GM21786 (cell line): ENCODE measurements at regions not wholly inside any gene's neighbourhood (a gene's known extent, or its start where the extent isn't known, plus 50 kb on each side); places are given as distances from the start of the nearest gene placed in this dataset.
A peak's percentile ranks its signal among the peaks of the same experiment; 100 is the strongest.
"Not testable (repeated sequence)": the region's sequence is repeated elsewhere in the genome, so short reads cannot be mapped to it uniquely, and the experiment has no call there.

Experiments
- ATAC-seq: cut with Tn5 transposase; IDR thresholded peaks from one replicate; pipeline ENCODE4 v1.9.1; 2021; ENCODE audit not compliant: unreplicated experiment

- ATAC-seq, result no peak
These were observed 303.7 kb upstream of the USP15 start for GRCh38 chr12:61956545-61956944.

DNA sequence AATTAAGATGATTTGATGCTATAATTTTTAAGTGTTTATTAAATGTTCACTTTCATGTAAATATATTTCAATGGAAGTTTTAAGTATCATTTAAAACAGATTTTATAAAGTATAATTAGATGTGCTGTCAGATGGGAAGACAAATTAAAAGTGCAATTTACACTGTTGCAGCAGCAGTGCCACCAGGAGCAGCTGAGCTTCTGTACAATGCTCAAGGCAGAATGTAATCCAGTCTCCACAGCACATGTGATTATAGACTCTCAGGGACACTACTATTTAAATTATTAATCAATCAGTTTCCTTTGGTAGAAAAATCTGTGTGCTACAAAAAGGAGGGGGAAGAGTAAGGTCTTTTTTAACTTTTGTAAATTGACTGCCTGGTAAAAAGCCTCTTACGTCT lies 285.7 kb upstream of the USP15 start:
- no peak for ATAC-seq

DNA sequence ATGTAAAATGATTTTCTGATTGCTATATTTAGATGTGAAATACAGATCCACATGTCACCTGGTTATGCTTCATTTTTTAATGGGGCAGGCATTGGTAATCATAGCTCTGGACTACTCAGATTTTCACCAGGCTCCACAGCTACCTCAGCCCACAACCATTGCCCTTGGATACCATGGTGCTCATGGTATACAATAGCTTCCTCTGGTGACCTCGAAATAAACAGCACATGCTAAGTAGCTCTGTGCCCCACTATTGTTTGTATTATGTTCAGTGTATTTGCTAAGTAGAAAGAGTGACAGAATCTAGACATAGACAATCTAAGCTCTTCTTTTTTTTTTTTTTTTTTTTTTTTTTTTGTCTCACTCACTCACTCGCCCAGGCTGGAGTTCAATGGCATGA lies 274.4 kb upstream of the USP15 start:
- ATAC-seq, result no peak

DNA sequence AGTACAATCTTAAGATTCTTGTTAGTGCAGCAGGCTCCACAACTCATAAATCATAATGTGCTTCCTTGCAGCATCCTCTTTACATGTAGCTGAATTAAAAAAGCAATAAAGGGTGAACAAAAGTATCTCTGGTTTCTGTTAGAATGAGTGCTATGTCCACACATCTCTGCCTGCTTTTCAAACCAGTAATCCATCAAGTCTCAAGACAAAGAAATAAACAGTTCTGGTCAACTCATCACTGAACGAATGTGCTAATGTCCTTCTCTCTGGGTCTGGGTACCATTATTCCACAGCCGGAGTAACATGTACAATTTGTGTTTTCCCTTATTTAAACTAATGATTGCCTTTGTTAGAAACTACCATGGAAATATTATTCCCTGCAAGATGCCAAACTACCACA lies 273.0 kb upstream of the USP15 start:
- ATAC-seq, result no peak

DNA sequence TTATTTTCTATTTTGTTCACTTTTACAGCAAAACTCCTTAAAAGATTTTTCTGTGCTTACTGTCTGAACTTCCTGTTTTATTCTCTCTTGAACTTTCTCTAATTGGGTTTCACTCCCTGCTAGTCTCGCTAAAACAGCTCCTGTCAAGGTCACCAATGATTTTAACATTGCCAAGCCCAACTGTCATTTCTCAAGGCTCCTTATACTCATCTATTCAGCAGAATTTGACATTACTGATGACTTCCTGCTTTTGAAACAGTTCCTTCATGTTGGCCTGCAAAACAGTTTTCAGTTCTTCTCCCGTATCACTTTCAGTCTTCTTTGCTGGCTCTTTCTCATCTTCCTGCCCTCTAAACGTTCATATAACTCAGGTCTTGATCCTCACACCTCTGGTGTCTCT lies 268.5 kb upstream of the USP15 start:
- ATAC-seq, result no peak

GRCh38 chr12:61993734-61994345 lies 266.4 kb upstream of the USP15 start:
- ATAC-seq, result peak; percentile 69

DNA sequence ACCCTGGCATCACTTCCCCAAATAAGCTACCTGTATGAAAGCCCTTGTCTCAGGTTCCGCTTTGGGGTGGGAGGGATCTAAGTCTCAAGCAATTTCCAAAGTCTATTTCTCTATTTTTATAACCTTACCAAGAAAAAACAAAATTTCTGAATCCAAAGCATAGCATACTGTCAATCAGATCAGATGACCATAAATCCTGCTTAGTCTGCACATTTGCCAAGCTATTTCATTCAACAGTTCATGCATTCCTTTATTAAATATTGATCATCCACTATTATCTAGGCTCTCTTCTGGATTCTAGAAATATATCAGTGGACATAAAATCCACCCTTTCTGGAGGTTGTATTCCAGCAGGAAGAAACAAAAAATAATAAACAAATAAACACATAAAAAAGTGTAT lies 263.5 kb upstream of the USP15 start:
- ATAC-seq, result no peak

DNA sequence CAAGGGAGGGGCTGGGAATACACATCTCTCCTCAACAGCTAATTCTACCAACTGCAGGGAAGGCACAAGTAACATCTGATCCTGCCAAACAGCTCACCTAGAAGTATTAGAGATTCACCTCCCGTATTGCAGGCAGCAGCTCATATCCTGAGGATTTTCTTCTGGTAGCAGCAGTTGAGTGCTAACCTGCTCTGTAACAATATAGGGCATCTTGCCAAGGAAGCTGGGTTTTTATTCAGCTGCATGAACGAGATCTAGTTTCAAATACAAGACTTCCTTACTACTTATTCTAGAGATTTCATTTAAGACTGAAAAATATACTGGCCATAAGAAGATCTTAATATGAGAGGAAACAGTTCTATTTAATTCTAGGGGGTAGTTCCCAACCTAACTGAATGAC lies 261.4 kb upstream of the USP15 start:
- no peak for ATAC-seq

DNA sequence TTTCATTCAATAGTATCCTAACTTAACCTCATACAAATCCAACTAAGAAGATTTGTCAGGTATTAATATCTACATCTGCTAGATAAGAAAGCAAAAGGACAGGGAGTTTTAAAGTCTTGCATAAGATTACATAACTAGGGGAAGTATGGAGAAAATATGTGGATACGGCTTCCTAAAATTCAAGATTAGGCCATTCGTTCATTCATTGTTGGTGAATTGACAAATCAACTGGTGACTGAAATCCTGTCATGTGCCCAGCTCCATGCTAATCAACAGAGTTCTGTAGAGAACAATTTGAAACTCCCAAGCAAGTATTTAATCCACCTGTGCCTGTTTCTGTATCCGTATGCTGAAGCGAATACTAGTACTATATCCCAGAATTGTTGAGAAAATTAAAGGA lies 260.9 kb upstream of the USP15 start:
- ATAC-seq, result no peak

- no peak for ATAC-seq
These were observed 258.8 kb upstream of the USP15 start for GRCh38 chr12:62001424-62001823.

DNA sequence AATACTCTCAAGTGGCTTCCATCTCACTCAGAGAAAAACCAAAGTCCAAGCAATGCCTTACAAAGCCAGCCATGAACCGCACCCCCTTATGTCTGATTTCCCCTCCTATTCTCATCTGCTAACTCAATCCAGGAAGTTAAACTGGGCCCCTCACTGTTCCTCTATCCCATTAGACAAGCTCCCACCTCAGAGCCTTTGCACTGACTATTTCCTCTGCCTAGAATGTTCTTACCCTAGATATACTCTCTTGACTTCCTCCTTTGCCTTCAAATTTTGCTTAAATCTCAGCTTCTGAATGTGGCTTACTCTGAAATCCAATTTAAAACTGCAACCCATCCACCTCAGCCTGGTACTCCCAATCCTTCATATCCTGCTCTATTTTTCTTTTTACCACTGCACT lies 257.0 kb upstream of the USP15 start:
- ATAC-seq, result no peak

DNA sequence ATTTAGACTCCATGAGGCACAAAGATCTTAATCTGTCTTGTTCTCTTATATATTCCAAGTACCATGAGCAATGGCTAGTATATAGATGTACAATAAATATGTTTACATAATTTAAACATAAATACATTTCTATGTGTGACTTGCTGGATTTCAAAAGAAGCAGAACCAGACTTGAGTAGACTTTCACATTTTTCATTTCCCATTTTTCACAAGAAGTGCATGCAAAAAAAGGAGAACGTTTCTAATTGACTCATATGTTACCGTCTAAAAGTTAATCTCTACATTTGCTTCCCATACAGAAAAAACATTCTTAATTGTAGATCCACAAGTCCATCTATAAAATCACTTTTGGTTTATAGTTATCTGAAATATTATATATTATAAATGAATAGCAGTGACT lies 256.5 kb upstream of the USP15 start:
- no peak for ATAC-seq

DNA sequence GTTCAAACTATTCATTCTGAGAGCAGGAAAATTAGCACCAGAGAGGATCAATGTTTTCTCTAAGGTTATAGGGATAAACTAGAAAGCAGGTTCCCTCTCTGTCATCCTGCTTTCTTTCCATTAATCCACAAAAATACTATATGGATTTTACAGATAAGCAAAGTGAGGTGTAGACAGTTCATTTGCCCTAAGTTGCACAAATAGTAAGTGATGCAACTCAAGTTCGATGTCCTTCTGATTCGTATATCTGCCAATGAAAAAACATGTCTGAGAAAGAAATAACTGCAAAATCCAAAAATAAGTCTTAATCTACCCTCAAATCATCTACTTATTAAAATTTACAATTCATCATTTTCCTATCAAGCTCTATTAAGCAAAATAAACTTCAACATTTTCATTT lies 254.6 kb upstream of the USP15 start:
- ATAC-seq, result no peak

DNA sequence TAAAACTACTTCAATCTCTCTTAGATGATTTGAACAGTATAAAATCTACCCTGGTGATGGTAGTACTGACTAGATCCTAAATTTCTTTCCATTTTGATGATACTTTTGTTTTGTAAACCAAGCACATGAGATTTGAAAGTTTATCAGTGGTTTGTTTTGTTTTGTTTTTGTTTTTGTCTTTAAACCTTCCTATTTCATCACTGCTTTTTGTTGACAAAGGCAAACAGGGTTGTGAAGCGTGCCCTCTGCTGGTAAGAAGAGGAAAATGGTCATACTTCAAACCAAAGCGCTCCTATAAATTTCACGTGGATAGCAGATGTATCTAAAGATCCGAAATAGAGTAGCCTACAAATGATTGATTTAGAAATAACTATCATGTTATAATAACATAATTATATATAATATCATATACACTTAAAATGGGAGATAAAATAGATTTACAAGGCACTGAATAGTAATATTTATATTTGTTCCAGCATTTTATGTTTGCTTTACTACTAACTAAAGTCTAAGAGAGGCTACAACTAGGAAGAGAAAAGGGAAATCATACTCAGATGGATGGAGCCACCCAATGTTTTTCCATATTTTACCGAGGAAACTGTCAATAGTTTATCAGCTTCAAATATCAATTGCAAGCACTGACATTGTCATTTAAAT lies 254.0 kb upstream of the USP15 start:
- no peak for ATAC-seq

GRCh38 chr12:62008703-62009102 lies 251.5 kb upstream of the USP15 start:
- no peak for ATAC-seq

GRCh38 chr12:62009445-62009844 lies 250.8 kb upstream of the USP15 start:
- ATAC-seq, result no peak

GRCh38 chr12:62010331-62010906 lies 249.8 kb upstream of the USP15 start:
- not testable (repeated sequence) for ATAC-seq

DNA sequence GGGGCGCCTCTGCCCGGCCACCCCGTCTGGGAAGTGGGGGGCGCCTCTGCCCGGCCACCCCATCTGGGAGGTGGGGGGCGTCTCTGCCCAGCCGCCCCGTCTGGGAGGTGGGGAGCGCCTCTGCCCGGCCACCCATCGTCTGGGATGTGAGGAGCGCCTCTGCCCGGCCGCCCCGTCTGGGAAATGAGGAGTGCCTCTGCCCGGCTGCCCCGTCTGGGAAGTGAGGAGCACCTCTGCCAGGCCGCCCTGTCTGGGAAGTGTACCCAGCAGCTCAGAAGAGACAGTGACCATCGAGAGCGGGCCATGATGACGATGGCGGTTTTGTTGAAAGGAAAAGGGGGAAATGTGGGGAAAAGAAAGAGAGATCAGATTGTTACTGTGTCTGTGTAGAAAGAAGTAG lies 249.2 kb upstream of the USP15 start:
- not testable (repeated sequence) for ATAC-seq

DNA sequence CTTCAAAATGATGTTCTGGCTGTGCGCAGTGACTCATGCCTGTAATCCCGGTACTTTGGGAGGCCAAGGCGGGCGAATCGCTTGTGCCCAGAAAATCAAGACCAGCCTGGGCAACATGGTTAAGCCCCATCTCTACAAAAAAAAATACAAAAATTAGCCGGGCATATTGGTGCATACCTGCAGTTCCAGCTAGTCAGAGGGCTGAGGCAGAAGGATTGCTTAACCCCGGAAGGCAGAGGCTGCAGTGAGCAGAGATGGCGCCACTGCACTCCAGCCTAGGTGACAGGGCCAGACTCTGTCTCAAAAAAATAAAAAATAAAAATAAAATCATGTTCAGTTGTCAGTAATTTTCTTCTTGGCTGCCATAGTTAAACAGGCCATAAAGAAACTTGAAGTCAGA lies 245.9 kb upstream of the USP15 start:
- no peak for ATAC-seq

GRCh38 chr12:62016021-62016420 lies 244.2 kb upstream of the USP15 start:
- ATAC-seq, result no peak

- no peak for ATAC-seq
These were observed 238.4 kb upstream of the USP15 start for GRCh38 chr12:62021808-62022207.

- ATAC-seq, result no peak
These were observed 231.7 kb upstream of the USP15 start for GRCh38 chr12:62028536-62028935.

- no peak for ATAC-seq
These were observed 227.3 kb upstream of the USP15 start for GRCh38 chr12:62032870-62033269.
